Muscle layer of duodenum (tissue), 2 donors: ENCODE measurements at regions not wholly inside any gene's neighbourhood (a gene's known extent, or its start where the extent isn't known, plus 50 kb on each side); places are given as distances from the start of the nearest gene placed in this dataset.

Source experiments
- H3K27ac ChIP-seq: one replicate; pipeline ENCODE4 v1.7.0; 2013; ENCODE audit warnings: mild to moderate bottlenecking, low read length
- H3K27me3 ChIP-seq: one replicate; pipeline ENCODE4 v1.7.0; 2013; ENCODE audit warnings: low read depth, mild to moderate bottlenecking, control low read depth, low read length
- H3K36me3 ChIP-seq, 2 donors: one replicate each; pipeline ENCODE4 v1.7.0; 2013; ENCODE audit warnings: low read length in 2 of 2, control low read depth in 1 of 2, mild to moderate bottlenecking in 1 of 2; ENCODE audit not compliant: insufficient read depth in 2 of 2, control insufficient read depth in 1 of 2
- H3K4me1 ChIP-seq, 2 donors: one replicate each; pipeline ENCODE4 v1.7.0; 2013; ENCODE audit warnings: low read length in 2 of 2, mild to moderate bottlenecking in 2 of 2, control low read depth in 1 of 2, moderate library complexity in 1 of 2; ENCODE audit not compliant: insufficient read depth in 2 of 2, control insufficient read depth in 1 of 2
- H3K4me3 ChIP-seq, 2 donors: one replicate each; pipeline ENCODE4 v1.7.0; 2013; ENCODE audit warnings: low read length in 2 of 2, low read depth in 1 of 2, mild to moderate bottlenecking in 1 of 2
- H3K9me3 ChIP-seq, 2 donors: one replicate each; pipeline ENCODE4 v1.7.0; 2013; ENCODE audit warnings: low read length in 2 of 2, control low read depth in 1 of 2, mild to moderate bottlenecking in 1 of 2; ENCODE audit not compliant: control insufficient read depth in 1 of 2
- donor health status: healthy.

- no peak overlapping the region for H3K27ac ChIP-seq
- no peaks in the 10 kb centered on the region for H3K27me3 ChIP-seq
- no peaks in the 10 kb centered on the region for H3K36me3 ChIP-seq
- H3K4me1 ChIP-seq = no peaks in the 10 kb centered on the region
- no peak overlapping the region for H3K4me3 ChIP-seq
- H3K9me3 ChIP-seq = no peaks in the 10 kb centered on the region
These were observed 86.8 kb upstream of the VEGFC start for GRCh38 chr4:176879380-176880116.

GRCh38 chr4:176882206-176882605 is 89.5 kb upstream of the VEGFC start:
- H3K9me3 ChIP-seq = no peaks in the 10 kb centered on the region
- no peaks in the 10 kb centered on the region for H3K36me3 ChIP-seq
- no peak overlapping the region for H3K4me3 ChIP-seq

GRCh38 chr4:176883108-176883550 is 90.4 kb upstream of the VEGFC start:
- H3K36me3 ChIP-seq = no peaks in the 10 kb centered on the region
- H3K4me3 ChIP-seq = no peak overlapping the region
- H3K4me1 ChIP-seq = no peaks in the 10 kb centered on the region
- no peaks in the 10 kb centered on the region for H3K27me3 ChIP-seq
- no peaks in the 10 kb centered on the region for H3K9me3 ChIP-seq
- no peak overlapping the region for H3K27ac ChIP-seq

More at GRCh38 chr4:176882206-176882605, 89.5 kb upstream of the VEGFC start:
- no peak overlapping the region for H3K27ac ChIP-seq
- no peaks in the 10 kb centered on the region for H3K4me1 ChIP-seq
- H3K27me3 ChIP-seq = no peaks in the 10 kb centered on the region

- Histone ChIP-seq H3K9me3 (no peaks in the 10 kb centered on the region), H3K27me3 (no peaks in the 10 kb centered on the region), H3K27ac (no peak overlapping the region), H3K36me3 (no peaks in the 10 kb centered on the region), H3K4me1 (no peaks in the 10 kb centered on the region), H3K4me3 (no peak overlapping the region)
These were observed 91.1 kb upstream of the VEGFC start for GRCh38 chr4:176883681-176884418.

- Histone ChIP-seq H3K4me3 (no peak overlapping the region), H3K4me1 (no peaks in the 10 kb centered on the region), H3K27ac (no peak overlapping the region), H3K9me3 (no peaks in the 10 kb centered on the region), H3K36me3 (no peaks in the 10 kb centered on the region), H3K27me3 (no peaks in the 10 kb centered on the region)
These were observed 92.5 kb upstream of the VEGFC start for GRCh38 chr4:176885224-176885623.

GRCh38 chr4:176886135-176886534 is 93.4 kb upstream of the VEGFC start:
- Histone ChIP-seq H3K4me1 (no peaks in the 10 kb centered on the region), H3K9me3 (no peaks in the 10 kb centered on the region), H3K36me3 (no peaks in the 10 kb centered on the region), H3K4me3 (no peak overlapping the region), H3K27ac (no peak overlapping the region), H3K27me3 (no peaks in the 10 kb centered on the region)

- H3K4me3 ChIP-seq = no peak overlapping the region
- H3K27me3 ChIP-seq = no peaks in the 10 kb centered on the region
- no peaks in the 10 kb centered on the region for H3K9me3 ChIP-seq
- no peaks in the 10 kb centered on the region for H3K4me1 ChIP-seq
- no peak overlapping the region for H3K27ac ChIP-seq
- H3K36me3 ChIP-seq = no peaks in the 10 kb centered on the region
These were observed 97.1 kb upstream of the VEGFC start for GRCh38 chr4:176889776-176890175.

GRCh38 chr4:176894498-176894897 is 101.8 kb upstream of the VEGFC start:
- no peak overlapping the region for H3K4me3 ChIP-seq
- no peak overlapping the region for H3K27ac ChIP-seq
- H3K9me3 ChIP-seq = no peaks in the 10 kb centered on the region
- no peaks in the 10 kb centered on the region for H3K4me1 ChIP-seq
- H3K27me3 ChIP-seq = no peaks in the 10 kb centered on the region
- H3K36me3 ChIP-seq = no peaks in the 10 kb centered on the region

- no peak overlapping the region for H3K27ac ChIP-seq
- no peaks in the 10 kb centered on the region for H3K27me3 ChIP-seq
- H3K4me1 ChIP-seq = no peaks in the 10 kb centered on the region
- H3K4me3 ChIP-seq = no peak overlapping the region
- H3K9me3 ChIP-seq = no peaks in the 10 kb centered on the region
- no peaks in the 10 kb centered on the region for H3K36me3 ChIP-seq
These were observed 103.5 kb upstream of the VEGFC start for GRCh38 chr4:176896211-176896610.

GRCh38 chr4:176897226-176897625 is 104.5 kb upstream of the VEGFC start:
- Histone ChIP-seq H3K4me1 (no peaks in the 10 kb centered on the region), H3K9me3 (no peaks in the 10 kb centered on the region), H3K4me3 (no peak overlapping the region), H3K36me3 (no peaks in the 10 kb centered on the region), H3K27ac (no peak overlapping the region), H3K27me3 (no peaks in the 10 kb centered on the region)

- Histone ChIP-seq H3K9me3 (no peaks in the 10 kb centered on the region), H3K27me3 (no peaks in the 10 kb centered on the region), H3K4me3 (no peak overlapping the region), H3K4me1 (no peaks in the 10 kb centered on the region), H3K36me3 (peaks cover 0 to 5% of the 10 kb centered on the region in 2 donors), H3K27ac (no peak overlapping the region)
These were observed 106.1 kb upstream of the VEGFC start for GRCh38 chr4:176898791-176899190.
